T47D (cell line): ENCODE measurements at regions not wholly inside any gene's neighbourhood (a gene's known extent, or its start where the extent isn't known, plus 50 kb on each side); places are given as distances from the start of the nearest gene placed in this dataset.
A peak's percentile ranks its signal among the peaks of the same experiment; 100 is the strongest.
"Not testable (repeated sequence)": the region's sequence is repeated elsewhere in the genome, so short reads cannot be mapped to it uniquely, and the experiment has no call there.

Source experiments
- DNase-seq, 2 experiments: peaks; one replicate each; pipeline versions ENCODE4 v3.0.0 to v3.0.0-alpha.2; 2011 to 2012; ENCODE audit warnings: low read depth in 1 of 2, low spot score in 1 of 2
- JUND ChIP-seq: IDR thresholded peaks from 2 replicates; pipeline ENCODE4 v1.6.1; 2012; ENCODE audit warnings: low read depth
- in situ Hi-C: cut with HindIII; loops from 2 replicates; pipeline ENCODE4 v1.10.0; 2016; ENCODE audit warnings: low sequenced_read_pairs, low pct_unique_long_range_greater_than_20kb

DNA sequence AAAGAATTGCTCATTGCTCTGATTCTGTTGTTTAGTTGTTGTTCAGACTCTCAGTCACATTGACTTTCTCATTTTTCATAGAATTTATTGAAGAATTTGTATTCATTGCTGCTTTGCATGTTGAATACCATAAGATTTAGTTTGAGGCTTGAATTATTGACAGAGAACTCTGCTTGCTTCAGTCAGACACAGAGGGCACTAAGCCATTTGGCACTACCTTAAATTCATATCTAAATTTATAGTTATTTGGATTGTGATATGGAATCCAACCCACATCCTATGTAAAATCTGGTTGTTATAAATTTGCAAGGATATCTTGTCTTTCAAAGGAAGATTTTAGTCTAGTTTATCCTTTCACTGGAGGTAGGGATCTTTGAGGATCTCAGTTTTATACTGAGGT lies 1748.6 kb downstream of the BRINP3 start:
- in situ Hi-C loops: no loop called here
- DNase-seq: no peak
- no peak for TF ChIP-seq JUND

DNA sequence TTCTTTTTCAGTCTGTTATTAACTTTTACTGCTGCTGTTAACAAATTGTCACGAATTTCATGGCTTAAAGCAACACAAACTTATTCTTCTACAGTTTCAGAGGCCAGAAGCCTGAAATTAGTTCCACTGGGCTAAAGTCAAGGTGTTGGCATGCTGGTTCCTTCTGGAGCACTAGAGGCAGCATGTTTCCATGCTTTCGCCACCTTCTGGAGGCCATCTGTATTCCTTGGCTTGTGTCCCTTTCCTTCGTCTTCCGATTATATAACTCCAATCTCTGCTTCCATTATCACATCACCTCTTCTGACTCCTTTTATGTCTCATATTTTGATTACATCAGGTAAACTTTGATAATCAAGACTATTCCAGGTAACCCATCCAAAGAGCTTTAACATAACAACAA lies 1742.1 kb downstream of the BRINP3 start:
- DNase-seq: peak in 1 of 2 experiments; percentile 36
- no peak for TF ChIP-seq JUND
- in situ Hi-C loops: no loop called here

DNA sequence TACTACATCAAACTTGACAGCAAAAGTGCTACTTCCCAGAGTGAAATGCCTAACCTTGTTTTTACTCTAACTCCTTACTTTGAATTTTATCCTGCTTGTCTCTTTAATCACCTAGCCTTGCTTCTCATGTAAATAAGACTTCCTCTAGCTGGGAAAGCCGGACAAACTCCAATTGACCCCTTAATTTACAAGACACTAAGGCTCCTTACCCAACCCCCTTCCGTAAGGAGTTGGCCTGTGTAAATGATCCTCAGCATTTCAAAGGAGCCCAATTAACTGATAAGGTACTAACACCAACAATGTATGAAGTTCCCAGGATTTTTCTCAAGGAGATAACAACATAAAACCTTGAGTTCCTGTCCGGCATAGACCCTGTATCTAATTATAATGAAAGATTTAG lies 1728.4 kb downstream of the BRINP3 start:
- in situ Hi-C loops, DNase-seq: not testable (repeated sequence)

DNA sequence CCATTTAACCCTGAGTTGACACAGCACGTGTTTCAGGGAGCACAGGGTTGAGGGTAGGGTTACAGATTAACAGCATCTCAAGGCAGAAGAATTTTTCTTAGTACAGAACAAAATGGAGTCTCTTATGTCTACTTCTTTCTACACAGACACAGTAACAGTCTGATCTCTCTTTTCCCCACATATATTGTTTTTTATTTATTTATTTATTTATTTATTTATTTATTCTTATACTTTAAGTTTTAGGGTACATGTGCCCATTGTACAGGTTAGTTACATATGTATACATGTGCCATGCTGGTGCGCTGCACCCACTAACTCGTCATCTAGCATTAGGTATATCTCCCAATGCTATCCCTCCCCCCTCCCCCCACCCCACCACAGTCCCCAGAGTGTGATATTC lies 1725.6 kb downstream of the BRINP3 start:
- DNase-seq, in situ Hi-C loops: not testable (repeated sequence)

DNA sequence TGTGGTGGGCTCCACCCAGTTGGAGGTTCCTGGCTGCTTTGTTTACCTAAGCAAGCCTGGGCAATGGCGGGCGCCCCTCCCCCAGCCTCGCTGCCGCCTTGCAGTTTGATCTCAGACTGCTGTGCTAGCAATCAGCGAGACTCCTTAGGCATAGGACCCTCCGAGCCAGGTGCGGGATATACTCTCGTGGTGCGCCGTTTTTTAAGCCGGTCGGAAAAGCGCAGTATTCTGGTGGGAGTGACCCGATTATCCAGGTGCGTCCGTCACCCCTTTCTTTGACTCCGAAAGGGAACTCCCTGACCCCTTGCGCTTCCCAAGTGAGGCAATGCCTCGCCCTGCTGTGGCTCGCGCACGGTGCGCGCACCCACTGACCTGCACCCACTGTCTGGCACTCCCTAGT lies 1719.9 kb downstream of the BRINP3 start:
- in situ Hi-C loops: not testable (repeated sequence)

DNA sequence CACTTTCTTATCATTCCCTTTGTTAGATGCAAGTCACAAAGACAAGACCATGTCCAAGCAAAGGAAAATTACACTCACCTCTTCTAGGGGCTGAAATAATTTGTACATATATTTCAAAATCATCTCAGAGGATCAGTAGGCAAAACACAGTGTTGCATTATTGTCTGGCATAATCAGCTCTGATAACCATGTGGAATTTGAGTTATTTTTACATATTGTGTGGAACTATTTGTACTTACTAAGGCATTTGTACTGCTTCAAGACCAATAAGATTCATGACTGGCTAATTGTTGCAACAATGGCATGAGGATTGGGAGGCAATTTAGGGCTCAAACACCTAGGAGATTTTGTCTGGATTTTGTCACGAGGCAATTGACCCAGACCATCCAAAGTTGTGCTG lies 1716.4 kb downstream of the BRINP3 start:
- no peak for DNase-seq
- in situ Hi-C loops: no loop called here
- no peak for TF ChIP-seq JUND

More for the DNA sequence above, 1719.9 kb downstream of the BRINP3 start:
- not testable (repeated sequence) for DNase-seq

DNA sequence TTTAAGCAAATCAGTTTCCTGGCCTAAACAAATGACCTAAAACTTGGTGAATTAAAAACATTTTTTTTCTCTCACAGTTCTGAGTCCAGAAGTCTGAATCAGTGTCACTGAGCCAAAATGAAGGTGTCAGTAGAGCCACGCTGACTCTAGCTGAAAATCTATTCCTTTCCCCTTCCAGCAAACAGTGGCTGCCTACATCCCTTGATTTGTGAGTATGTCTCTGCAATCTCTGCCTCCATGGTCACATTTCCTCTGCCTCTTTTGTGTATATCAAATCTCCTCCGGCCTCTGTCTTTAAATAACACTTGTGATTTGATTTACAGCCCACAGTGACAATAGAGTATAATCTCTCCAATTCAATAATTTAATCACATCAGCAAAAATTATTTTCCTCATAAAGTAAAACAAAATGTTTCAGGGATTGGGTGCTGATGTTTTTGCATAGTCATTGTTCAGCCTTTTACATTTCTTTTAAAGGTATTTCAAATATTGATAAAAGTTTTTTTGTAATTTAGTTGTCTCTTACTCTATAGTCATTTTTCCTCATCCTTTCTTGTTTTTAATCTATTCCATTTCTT lies 1715.4 kb downstream of the BRINP3 start:
- in situ Hi-C loops: no loop called here
- no peak for DNase-seq
- no peak for TF ChIP-seq JUND

DNA sequence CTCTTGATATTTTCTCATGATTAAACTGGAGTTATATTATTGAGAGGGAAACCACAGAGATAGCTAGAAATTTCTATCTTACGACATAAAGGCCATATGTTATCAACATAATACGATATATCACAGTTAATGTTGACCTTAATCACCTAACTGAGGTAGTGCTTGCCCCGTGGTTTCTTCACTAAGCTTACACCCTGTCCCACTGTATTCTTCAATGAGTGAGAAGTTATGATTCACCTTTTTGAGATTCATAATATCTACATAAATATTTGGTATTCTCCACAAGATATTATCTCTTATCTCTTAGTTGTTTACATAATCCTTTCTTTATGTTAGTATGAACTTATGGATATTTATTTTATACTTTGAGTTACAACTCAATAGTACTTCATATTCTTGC lies 1714.1 kb downstream of the BRINP3 start:
- TF ChIP-seq JUND: no peak
- in situ Hi-C loops: no loop called here
- DNase-seq: no peak

DNA sequence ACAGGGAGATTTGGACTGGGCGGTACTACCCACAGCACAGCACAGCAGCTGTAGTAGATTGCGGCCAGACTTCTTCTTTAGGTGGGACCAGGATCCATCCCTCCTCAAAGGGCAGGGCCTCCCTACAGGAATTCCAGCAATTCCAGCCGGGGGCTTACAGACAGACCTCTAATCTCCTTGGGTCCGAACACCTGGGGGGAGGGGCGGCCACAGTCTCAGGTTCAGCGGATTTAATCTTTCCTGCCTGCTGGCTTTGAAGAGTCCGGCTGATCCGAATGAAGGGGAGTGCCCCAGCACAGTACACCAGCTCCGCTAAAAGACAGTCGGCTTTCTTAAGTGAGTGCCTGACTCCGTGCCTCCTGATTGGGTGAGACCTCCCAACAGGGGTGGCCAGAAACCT lies 1708.5 kb downstream of the BRINP3 start:
- no peak for DNase-seq
- TF ChIP-seq JUND: no peak
- in situ Hi-C loops: no loop called here

DNA sequence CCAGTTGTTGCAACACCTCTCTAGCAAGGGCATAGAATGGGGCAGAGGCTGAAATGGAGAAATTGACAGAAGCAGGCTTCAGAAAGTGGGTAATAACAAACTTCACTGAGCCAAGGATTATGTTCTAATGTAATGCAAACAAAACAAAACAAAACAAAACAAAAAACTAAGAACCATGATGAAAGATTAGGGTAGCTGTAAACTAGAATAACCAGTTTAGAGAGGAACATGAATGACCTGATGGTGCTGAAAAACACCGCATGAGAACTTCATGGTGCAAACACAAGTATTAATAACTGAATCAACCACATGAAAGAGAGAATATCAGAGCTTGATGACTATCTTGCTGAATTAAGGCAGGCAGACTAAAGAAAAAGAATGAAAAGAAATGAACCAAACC lies 1707.7 kb downstream of the BRINP3 start:
- TF ChIP-seq JUND: no peak
- DNase-seq: peak in 1 of 2 experiments; percentile 84
- in situ Hi-C loops: no loop called here

DNA sequence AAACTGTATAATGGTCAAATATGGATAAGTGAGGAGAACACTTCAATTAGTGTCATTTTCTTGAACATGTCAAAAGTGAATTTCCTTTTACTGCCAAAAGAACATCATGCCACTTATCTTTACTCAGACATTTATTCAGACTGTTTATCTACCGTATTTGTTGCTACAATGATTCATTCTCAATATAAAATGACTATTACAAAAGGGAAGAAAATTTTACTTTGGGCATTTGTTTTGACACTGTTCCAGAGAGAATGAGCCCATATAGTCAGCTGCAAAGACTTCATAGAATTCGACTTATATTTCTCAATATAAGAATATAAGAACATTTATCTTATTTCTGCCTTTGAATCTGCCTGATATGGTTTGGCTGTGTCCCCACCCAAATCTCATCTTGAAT lies 1699.1 kb downstream of the BRINP3 start:
- DNase-seq: no peak
- in situ Hi-C loops: no loop called here
- no peak for TF ChIP-seq JUND

DNA sequence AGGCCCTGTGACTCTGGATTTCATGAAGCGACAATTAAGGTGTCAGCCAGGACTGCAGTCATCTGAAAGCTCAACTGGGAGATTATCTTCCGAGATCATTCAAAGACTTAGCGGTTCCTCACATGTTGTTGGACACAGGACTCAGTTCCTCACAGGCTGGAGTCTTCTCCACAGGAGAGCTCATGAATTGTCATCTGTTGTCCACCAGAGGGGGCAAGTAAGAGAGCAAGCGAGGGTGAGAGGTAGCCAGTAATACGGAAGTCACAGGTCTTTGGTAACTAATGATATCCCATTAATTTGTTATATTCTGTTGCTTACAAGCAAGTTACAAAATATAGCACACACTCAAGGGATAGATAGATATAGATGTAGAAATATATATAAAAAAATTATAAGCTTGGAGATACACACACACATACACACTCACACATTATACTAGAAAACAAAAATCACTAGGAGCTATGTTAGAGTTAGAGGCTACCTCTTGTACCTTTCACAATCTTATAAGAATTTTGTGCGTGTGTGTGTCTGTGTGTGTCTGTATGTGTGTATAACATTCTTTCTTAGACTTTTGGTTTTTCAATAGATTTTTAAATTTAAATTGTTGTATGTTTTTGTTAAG lies 1695.3 kb downstream of the BRINP3 start:
- peak; percentile 30 to 87 for DNase-seq
- in situ Hi-C loops: no loop called here
- TF ChIP-seq JUND: no peak

DNA sequence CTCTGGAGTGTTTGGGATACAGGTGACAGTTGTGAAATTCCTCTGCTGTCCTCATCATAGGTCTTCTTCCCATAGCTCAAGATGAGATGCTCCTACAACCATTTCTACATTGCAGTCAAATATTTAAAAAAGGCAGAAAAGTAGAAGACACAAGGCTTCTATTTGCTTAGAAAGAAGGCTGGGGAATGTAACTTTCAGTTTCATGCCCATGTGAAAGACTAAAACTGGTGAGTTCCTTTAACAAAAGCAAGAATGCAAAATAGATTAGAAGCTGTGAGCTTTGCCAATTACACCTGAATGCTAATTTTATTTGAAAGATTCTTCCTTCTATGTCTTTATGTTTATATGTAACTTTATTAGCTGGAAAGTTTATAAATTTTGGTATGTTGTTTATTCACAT lies 1682.7 kb downstream of the BRINP3 start:
- in situ Hi-C loops: no loop called here
- DNase-seq: no peak
- no peak for TF ChIP-seq JUND

DNA sequence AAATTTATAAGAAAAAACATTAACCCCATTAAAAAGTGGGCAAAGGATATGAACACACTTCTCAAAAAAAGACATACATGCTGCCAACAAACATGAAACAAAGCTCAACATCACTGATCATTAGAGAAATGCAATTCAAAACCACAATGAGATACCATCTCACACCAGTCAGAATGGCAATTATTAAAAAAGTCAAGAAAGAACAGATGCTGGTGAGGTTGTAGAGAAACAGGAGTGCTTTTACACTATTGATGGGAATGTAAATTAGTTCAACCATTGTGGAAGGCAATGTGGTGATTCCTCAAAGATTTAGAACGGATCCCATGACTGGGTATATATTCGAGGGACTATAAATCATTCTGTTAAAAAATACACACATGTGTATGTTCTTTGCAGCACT lies 1665.5 kb downstream of the BRINP3 start:
- in situ Hi-C loops, DNase-seq: not testable (repeated sequence)

DNA sequence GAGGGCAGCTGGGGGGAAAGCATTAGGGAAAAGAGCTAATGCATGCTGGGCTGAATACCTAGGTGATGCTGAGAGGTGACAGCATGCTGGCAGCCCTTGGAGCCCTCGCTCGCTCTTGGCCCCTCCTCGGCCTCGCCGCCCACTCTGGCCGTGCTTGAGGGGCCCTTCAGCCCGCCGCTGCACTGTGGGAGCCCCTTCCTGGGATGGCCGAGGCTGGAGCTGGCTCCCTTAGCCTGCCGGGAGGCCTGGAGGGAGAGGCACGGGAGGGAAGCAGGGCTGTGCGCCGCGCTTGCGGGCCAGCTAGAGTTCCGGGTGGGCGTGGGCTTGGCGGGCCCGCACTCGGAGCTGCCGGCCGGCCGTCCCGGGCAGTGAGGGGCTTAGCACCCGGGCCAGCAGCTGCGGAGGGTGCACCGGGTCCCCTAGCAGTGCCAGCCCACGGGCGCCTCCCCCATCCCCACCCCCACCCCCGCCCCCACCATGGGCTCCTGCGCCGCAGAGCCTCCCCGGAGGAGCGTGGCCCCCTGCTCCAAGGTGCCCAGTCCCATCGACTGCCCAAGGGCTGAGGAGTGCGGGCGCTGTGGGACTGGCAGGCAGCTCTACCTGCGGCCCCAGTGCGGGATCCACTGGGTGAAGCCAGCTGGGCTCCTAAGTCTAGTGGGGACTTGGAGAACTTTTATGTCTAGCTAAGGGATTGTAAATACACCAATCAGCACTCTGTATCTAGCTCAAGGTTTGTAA lies 1664.7 kb downstream of the BRINP3 start:
- in situ Hi-C loops, DNase-seq: not testable (repeated sequence)
